Type B pancreatic cell (in vitro differentiated cells): ENCODE measurements at regions not wholly inside any gene's neighbourhood (a gene's known extent, or its start where the extent isn't known, plus 50 kb on each side); places are given as distances from the start of the nearest gene placed in this dataset.

Experiments used
- DNase-seq: peaks from one replicate; pipeline ENCODE4 v3.0.0; 2021; ENCODE audit warnings: mixed read lengths; ENCODE audit not compliant: unreplicated experiment; ENCODE audit errors: extremely low spot score
- H3K27ac Mint-ChIP-seq: 2 replicates; pipeline ENCODE4 v1.8.0; 2021; ENCODE audit warnings: mild to moderate bottlenecking, mixed read lengths
- H3K27me3 Mint-ChIP-seq: 2 replicates; pipeline ENCODE4 v1.8.0; 2021; ENCODE audit warnings: mixed read lengths
- H3K36me3 Mint-ChIP-seq: 2 replicates; pipeline ENCODE4 v1.8.0; 2021; ENCODE audit warnings: mixed read lengths
- H3K4me1 Mint-ChIP-seq: one replicate; pipeline ENCODE4 v1.8.0; 2021; ENCODE audit warnings: mixed read lengths; ENCODE audit not compliant: unreplicated experiment
- H3K4me3 Mint-ChIP-seq: 2 replicates; pipeline ENCODE4 v1.8.0; 2021; ENCODE audit warnings: mild to moderate bottlenecking, mixed read lengths
- H3K9me3 Mint-ChIP-seq: 2 replicates; pipeline ENCODE4 v1.8.0; 2021; ENCODE audit warnings: mixed read lengths
- TF ChIP-seq, protein P1 (sequence below): fragments of 200-600 bp; sonication (generic); conservative IDR thresholded peaks from 2 replicates; pipeline ENCODE4 v1.5.0; 2021; ENCODE audit warnings: antibody characterized with exemption, mild to moderate bottlenecking

DNA sequence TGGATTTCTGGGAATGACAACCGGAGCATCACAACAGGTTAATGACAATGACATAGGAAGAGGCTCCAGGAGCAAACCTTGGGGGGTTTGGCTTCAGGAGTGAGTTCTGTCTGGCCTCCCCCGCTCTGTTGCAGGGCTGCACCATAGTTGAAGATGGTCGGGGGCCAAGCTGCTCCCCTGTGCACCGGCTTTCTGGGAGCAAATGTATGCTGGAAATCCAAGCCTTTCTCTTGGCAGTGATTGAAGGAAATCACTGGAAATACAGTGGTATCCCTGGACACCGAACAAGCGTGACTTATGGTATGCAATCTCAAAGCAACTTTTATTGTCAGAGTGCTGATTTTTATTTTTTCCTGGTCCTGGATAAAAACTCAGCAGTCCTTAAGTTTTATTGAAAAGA lies 251.9 kb upstream of the ZNF32 start:
- no peak for DNase-seq
- TF ChIP-seq, protein P1, sequence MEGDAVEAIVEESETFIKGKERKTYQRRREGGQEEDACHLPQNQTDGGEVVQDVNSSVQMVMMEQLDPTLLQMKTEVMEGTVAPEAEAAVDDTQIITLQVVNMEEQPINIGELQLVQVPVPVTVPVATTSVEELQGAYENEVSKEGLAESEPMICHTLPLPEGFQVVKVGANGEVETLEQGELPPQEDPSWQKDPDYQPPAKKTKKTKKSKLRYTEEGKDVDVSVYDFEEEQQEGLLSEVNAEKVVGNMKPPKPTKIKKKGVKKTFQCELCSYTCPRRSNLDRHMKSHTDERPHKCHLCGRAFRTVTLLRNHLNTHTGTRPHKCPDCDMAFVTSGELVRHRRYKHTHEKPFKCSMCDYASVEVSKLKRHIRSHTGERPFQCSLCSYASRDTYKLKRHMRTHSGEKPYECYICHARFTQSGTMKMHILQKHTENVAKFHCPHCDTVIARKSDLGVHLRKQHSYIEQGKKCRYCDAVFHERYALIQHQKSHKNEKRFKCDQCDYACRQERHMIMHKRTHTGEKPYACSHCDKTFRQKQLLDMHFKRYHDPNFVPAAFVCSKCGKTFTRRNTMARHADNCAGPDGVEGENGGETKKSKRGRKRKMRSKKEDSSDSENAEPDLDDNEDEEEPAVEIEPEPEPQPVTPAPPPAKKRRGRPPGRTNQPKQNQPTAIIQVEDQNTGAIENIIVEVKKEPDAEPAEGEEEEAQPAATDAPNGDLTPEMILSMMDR: no peak
- H3K9me3 Mint-ChIP-seq: no peaks in the 10 kb centered on the region
- no peaks in the 10 kb centered on the region for H3K36me3 Mint-ChIP-seq
- H3K4me3 Mint-ChIP-seq: no peak overlapping the region
- H3K27ac Mint-ChIP-seq: no peak overlapping the region
- peaks cover 9% of the 10 kb centered on the region for H3K4me1 Mint-ChIP-seq
- H3K27me3 Mint-ChIP-seq: peaks cover 3% of the 10 kb centered on the region

DNA sequence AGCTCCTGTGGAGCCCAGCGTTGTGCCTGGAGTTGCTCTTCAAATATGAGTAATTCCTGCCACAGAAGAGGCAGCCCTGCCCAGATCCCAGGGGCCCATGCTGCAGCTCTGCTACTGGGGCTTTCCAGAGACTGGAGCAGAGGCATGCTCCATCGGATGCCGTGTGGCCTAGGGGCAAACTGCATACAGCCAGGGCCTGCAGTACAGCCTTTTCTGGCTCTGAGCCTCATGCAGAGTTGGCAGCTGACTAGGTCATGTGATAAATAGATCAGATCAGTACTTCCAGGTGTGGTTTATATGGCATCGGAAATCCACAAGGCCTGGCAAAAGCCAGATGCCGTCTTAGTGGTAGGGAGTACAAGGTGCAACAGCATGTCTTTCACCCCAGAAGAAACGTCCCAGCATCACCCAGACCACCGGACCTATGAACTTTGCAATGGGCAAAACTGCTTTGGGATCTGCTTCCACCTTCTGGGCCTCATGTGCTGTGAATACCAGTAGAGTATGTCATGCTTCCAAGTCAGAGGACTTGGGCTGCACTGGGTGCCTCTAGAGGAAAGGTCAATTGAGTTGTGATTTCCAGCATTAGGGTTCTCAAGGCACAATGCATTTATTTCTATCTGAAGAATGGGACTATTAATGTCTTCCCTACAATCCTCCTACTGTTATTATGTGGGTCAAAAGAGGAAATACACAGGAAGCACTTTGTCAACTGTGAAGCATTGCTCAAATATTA lies 250.7 kb upstream of the ZNF32 start:
- Mint-ChIP-seq H3K27me3 (peaks cover 6% of the 10 kb centered on the region), H3K4me1 (peaks cover 6% of the 10 kb centered on the region), H3K36me3 (no peaks in the 10 kb centered on the region), H3K9me3 (no peaks in the 10 kb centered on the region), H3K27ac (no peak overlapping the region), H3K4me3 (no peak overlapping the region)
- TF ChIP-seq, protein P1: no peak
- DNase-seq: no peak

DNA sequence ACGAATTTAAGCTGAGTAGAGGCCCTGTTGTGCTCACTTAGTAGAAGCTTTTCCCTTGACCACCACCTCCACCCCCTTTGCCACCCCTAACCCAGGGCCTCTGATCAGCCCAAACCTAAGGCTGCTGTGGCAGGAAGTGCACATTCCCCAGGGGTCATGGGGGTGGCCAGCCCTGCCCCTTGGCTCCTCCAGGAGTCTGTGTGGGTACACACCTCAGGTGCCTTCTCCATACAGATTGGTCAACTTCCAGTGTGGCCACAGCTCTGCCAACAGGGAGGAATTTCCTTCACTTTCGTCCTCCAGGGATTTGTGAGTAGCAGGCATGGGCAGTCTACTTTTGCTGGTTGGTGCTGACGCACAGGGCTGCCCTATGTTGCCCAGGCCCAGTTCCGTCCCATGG lies 249.9 kb upstream of the ZNF32 start:
- H3K36me3 Mint-ChIP-seq: no peaks in the 10 kb centered on the region
- TF ChIP-seq, protein P1: no peak
- H3K4me1 Mint-ChIP-seq: peaks cover 6% of the 10 kb centered on the region
- no peaks in the 10 kb centered on the region for H3K9me3 Mint-ChIP-seq
- DNase-seq: no peak
- H3K4me3 Mint-ChIP-seq: no peak overlapping the region
- H3K27me3 Mint-ChIP-seq: peaks cover 8% of the 10 kb centered on the region
- H3K27ac Mint-ChIP-seq: no peak overlapping the region

DNA sequence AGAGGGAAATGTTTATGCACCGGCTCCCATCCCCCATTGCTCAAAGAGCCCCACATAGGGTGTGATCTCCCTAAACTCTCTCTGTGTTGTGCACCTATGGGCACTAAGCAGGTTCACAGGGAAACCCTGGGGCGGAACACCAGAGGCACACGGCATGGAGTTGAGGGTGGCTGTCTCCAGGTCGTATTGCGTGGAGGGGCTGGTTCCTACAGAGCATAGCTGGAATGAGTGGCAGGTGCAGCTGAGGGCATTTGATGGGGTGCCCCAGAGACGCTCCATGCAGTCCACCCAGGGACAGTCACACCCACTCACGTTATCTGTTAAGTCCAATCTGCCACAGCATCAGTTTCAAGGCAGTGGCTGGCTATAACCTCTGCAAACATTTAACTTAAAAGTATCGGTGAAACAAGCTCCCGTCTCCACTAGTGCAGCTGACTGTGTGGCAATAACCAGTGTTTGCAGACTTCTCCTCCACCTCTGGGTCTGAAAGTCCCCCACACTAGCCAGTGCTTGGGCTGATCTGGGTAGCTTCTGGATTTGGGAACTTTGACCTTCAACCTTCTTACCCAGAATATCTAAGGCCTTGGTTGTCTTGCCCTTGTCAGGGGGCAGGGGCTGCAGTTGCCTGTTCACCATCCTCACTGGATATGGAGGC lies 249.2 kb upstream of the ZNF32 start:
- TF ChIP-seq, protein P1: no peak
- H3K9me3 Mint-ChIP-seq: no peaks in the 10 kb centered on the region
- peaks cover 9% of the 10 kb centered on the region for H3K4me1 Mint-ChIP-seq
- no peaks in the 10 kb centered on the region for H3K36me3 Mint-ChIP-seq
- H3K27ac Mint-ChIP-seq: no peak overlapping the region
- no peak for DNase-seq
- peaks cover 8% of the 10 kb centered on the region for H3K27me3 Mint-ChIP-seq
- H3K4me3 Mint-ChIP-seq: no peak overlapping the region

DNA sequence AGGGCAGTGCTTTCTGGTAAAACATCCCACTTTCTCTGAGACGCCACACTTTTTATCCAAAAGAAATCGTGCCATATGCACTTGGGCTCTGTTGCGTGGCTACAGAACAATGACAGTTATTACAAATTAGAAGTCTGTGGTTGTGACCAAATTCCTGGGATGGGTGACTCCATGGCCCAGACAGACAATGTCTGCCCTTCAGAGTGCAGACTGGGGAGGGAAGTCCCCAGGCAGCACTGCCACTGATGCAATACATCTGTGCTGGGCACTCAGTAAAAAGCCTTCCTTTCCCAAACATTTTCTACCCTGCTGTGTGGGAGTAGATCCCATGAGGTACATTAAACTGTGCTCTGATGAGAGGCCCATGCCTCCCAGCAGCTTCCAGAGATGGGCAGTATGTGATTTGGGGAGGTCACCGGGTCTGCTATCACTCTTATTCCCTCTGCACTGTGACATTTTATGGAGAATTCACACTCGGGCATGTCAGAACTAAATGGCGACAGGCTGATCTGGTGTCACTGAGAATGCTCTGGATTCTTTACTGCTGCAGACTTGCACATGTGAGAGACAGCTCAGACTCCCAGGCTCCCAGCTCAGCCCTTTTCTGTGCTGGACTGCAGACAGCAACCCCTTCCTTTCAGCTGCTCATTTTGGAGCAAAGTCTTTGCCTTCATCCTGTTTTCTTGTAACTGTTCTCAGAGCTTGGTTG lies 243.5 kb upstream of the ZNF32 start:
- no peak for DNase-seq
- Mint-ChIP-seq H3K27ac (no peak overlapping the region), H3K36me3 (no peaks in the 10 kb centered on the region), H3K4me1 (peaks cover 14% of the 10 kb centered on the region), H3K9me3 (peaks cover 4% of the 10 kb centered on the region), H3K27me3 (peaks cover 12% of the 10 kb centered on the region), H3K4me3 (no peak overlapping the region)
- TF ChIP-seq, protein P1: no peak
